Smooth muscle cell (in vitro differentiated cells): ENCODE measurements at regions not wholly inside any gene's neighbourhood (a gene's known extent, or its start where the extent isn't known, plus 50 kb on each side); places are given as distances from the start of the nearest gene placed in this dataset.

ENCODE experiments used
- DNase-seq: peaks from one replicate; lab custom pipeline; 2025; ENCODE audit not compliant: unreplicated experiment; lab: John Stamatoyannopoulos, UW
- H2AFZ ChIP-seq: fragments of 200-600 bp; sonication (generic); 2 replicates; pipeline ENCODE4 v1.6.0; 2016; ENCODE audit warnings: antibody characterized with exemption, low read depth, mild to moderate bottlenecking
- H3F3A ChIP-seq: fragments of 200-600 bp; sonication (generic); 2 replicates; pipeline ENCODE4 v1.6.0; 2017; ENCODE audit warnings: antibody characterized with exemption, low read depth
- H3K27ac ChIP-seq: fragments of 200-600 bp; sonication (generic); 2 replicates; pipeline ENCODE4 v1.5.1; 2016; ENCODE audit warnings: low read depth, mild to moderate bottlenecking
- H3K27me3 ChIP-seq: fragments of 200-600 bp; sonication (generic); 2 replicates; pipeline ENCODE4 v1.6.1; 2016; ENCODE audit warnings: low read depth, mild to moderate bottlenecking
- H3K36me3 ChIP-seq: fragments of 200-600 bp; sonication (generic); 2 replicates; pipeline ENCODE4 v1.5.1; 2016; ENCODE audit warnings: low read depth
- H3K4me1 ChIP-seq: fragments of 200-600 bp; sonication (generic); 2 replicates; pipeline ENCODE4 v1.5.1; 2016; ENCODE audit warnings: low read depth
- H3K4me2 ChIP-seq: fragments of 200-600 bp; sonication (generic); 2 replicates; pipeline ENCODE4 v1.6.0; 2016; ENCODE audit warnings: mild to moderate bottlenecking
- H3K4me3 ChIP-seq: fragments of 200-600 bp; sonication (generic); 2 replicates; pipeline ENCODE4 v1.5.1; 2016; ENCODE audit warnings: mild to moderate bottlenecking
- H3K79me2 ChIP-seq: fragments of 200-600 bp; sonication (generic); 2 replicates; pipeline ENCODE4 v1.6.0; 2016; ENCODE audit warnings: low read depth, mild to moderate bottlenecking
- H3K9ac ChIP-seq: fragments of 200-600 bp; sonication (generic); 2 replicates; pipeline ENCODE4 v1.6.0; 2016; ENCODE audit warnings: low read depth
- H3K9me3 ChIP-seq: fragments of 200-600 bp; sonication (generic); replicated peaks from 2 replicates; pipeline ENCODE4 v1.5.1; 2016; ENCODE audit warnings: low read depth
- H4K20me1 ChIP-seq: fragments of 200-600 bp; sonication (generic); 2 replicates; pipeline ENCODE4 v1.6.0; 2016; ENCODE audit warnings: low read depth
- CTCF ChIP-seq: fragments of 200-600 bp; sonication (generic); IDR thresholded peaks from 2 replicates; pipeline ENCODE4 v1.5.1; 2017; ENCODE audit warnings: borderline replicate concordance, mild to moderate bottlenecking, antibody characterized with exemption; ENCODE audit not compliant: insufficient read depth, poor library complexity, severe bottlenecking
- WGBS: methylation state at CpG from one replicate; pipeline ENCODE4 v1.1.7; 2016; ENCODE audit warnings: low lambda C conversion rate; 5-methylcytosine and 5-hydroxymethylcytosine counted together

GRCh38 chr14:80077262-80077661, 134.0 kb downstream of the DIO2 start:
- Histone ChIP-seq H3K79me2 (no peaks in the 10 kb centered on the region), H3K36me3 (no peaks in the 10 kb centered on the region), H4K20me1 (no peaks in the 10 kb centered on the region), H2AFZ (no peak overlapping the region), H3F3A (no peaks in the 10 kb centered on the region), H3K9me3 (no peaks in the 10 kb centered on the region), H3K4me3 (no peak overlapping the region), H3K27ac (no peak overlapping the region), H3K4me1 (no peaks in the 10 kb centered on the region), H3K9ac (no peak overlapping the region), H3K27me3 (no peaks in the 10 kb centered on the region), H3K4me2 (no peak overlapping the region)
- no peak for TF ChIP-seq CTCF
- DNase-seq = no peak

- TF ChIP-seq CTCF = no peak
- no peak overlapping the region for H2AFZ ChIP-seq
- H3K9me3 ChIP-seq = no peaks in the 10 kb centered on the region
- H3K27ac ChIP-seq = no peak overlapping the region
- DNase-seq = no peak
- H3F3A ChIP-seq = no peaks in the 10 kb centered on the region
- WGBS = 88% methylated on average over 2 of the region's 2 CpGs
- H3K9ac ChIP-seq = no peak overlapping the region
- no peak overlapping the region for H3K4me3 ChIP-seq
- no peaks in the 10 kb centered on the region for H3K79me2 ChIP-seq
- no peaks in the 10 kb centered on the region for H3K27me3 ChIP-seq
- no peaks in the 10 kb centered on the region for H3K36me3 ChIP-seq
- no peaks in the 10 kb centered on the region for H3K4me1 ChIP-seq
- H4K20me1 ChIP-seq = no peaks in the 10 kb centered on the region
- H3K4me2 ChIP-seq = no peak overlapping the region
Measured at GRCh38 chr14:80074900-80075574, 136.3 kb downstream of the DIO2 start.

- no peaks in the 10 kb centered on the region for H3K36me3 ChIP-seq
- no peaks in the 10 kb centered on the region for H3F3A ChIP-seq
- H3K4me1 ChIP-seq = no peaks in the 10 kb centered on the region
- 68% methylated on average over 2 of the region's 2 CpGs for WGBS
- no peak for TF ChIP-seq CTCF
- H3K4me3 ChIP-seq = no peak overlapping the region
- H2AFZ ChIP-seq = no peak overlapping the region
- DNase-seq = no peak
- H3K9me3 ChIP-seq = no peaks in the 10 kb centered on the region
- no peaks in the 10 kb centered on the region for H3K27me3 ChIP-seq
- no peak overlapping the region for H3K9ac ChIP-seq
- H3K79me2 ChIP-seq = no peaks in the 10 kb centered on the region
- no peak overlapping the region for H3K27ac ChIP-seq
- no peaks in the 10 kb centered on the region for H4K20me1 ChIP-seq
- no peak overlapping the region for H3K4me2 ChIP-seq
Measured at GRCh38 chr14:80059041-80059440, 152.3 kb downstream of the DIO2 start.

- H2AFZ ChIP-seq = no peak overlapping the region
- no peak overlapping the region for H3K9ac ChIP-seq
- TF ChIP-seq CTCF = no peak
- no peak overlapping the region for H3K4me2 ChIP-seq
- H3K79me2 ChIP-seq = no peaks in the 10 kb centered on the region
- H3K27me3 ChIP-seq = no peaks in the 10 kb centered on the region
- DNase-seq = no peak
- H3F3A ChIP-seq = no peaks in the 10 kb centered on the region
- H3K36me3 ChIP-seq = no peaks in the 10 kb centered on the region
- no peak overlapping the region for H3K27ac ChIP-seq
- no peak overlapping the region for H3K4me3 ChIP-seq
- no peaks in the 10 kb centered on the region for H3K9me3 ChIP-seq
- H4K20me1 ChIP-seq = no peaks in the 10 kb centered on the region
- 17% methylated on average over 4 of the region's 4 CpGs for WGBS
- H3K4me1 ChIP-seq = no peaks in the 10 kb centered on the region
Measured at GRCh38 chr14:80056497-80056801, 154.9 kb downstream of the DIO2 start.
